ENCODE measurements at regions not wholly inside any gene's neighbourhood (a gene's known extent, or its start where the extent isn't known, plus 50 kb on each side); places are given as distances from the start of the nearest gene placed in this dataset.

DNA sequence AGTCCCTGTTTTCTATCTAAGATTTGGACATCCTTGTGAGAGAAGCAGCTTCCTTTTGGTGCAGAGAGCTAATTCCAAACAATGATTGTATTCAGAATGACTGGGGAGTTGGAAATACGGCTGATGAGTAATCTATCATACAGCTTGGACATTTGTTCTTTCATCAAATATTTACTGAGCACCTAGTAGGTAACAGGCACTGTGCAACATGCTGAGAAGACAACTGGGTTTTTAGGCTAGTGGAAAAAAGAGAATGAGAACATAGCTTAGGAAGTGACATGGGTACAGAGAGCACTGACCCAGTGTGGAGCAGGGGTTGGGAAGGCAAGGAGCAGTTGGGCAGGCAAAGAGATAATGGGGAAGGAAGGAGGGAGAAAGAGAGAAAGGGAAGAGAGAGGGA lies 87.5 kb downstream of the TBX19 start:
- WGBS (ENCODE audit: insufficient coverage, insufficient replicate concordance, low lambda C conversion rate, missing lambda C conversion rate) = 5% methylated on average over 1 of the region's 1 CpG
- BruUV-seq (replicated peaks) = no TSS peak
- CTCF ChIA-PET = interaction anchor here (1.6 kb wide), 1 partner anchor 133 kb away, joined by 4 read pairs; no protein-coding TSS in a partner anchor

DNA sequence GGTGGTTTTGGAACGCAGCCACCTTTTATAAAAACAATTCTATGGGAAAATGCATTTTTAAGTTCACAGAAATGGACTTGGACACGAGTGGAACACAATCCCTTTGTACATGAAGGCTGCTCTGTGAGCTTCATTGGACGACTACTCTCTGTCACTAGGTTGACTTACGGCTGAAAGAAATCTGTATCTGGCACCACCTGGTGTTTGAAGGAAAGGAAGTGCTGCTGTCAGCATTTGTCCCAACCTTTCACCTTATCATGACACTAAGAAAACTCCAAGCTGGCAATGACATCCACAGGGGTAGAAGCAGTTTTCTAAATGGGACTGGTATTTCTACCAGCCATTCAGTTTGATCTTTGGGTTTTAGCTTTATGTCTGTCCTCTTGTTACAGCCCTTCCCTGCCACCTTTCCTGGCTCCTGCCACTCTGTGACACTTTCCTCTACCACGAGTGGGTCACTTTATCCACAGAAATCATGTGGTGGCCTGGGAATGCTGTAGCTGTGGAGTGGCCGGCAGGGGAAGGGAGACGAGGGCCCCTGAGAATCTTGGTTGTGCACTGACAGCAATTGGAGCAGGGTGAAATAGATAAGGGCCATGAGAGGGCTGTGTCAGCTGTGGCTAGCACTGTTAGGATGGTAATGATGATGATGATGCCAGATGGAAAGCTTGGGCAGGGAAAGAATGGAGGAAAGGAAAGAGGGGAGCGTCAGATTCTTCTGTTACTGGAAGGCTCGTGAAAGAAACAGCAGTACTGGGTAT lies 85.2 kb downstream of the TBX19 start:
- CTCF ChIA-PET = interaction anchor here (0.7 to 5.5 kb wide), 7 partner anchors 21 to 839 kb away, joined by 3 to 44 read pairs (median 3); no protein-coding TSS in a partner anchor
- H3K9ac ChIP-seq (ENCODE audit: control insufficient read depth, insufficient read depth, low read length) = no peak overlapping the region
- H3K36me3 ChIP-seq (ENCODE audit: control insufficient read depth in 2 of 2, insufficient read depth in 2 of 2, low read length in 1 of 2) = no peaks in the 10 kb centered on the region
- SMC1A ChIA-PET (ENCODE audit: uncharacterized antibody, unreplicated experiment) = interaction anchor here (0.8 to 1.5 kb wide), 5 partner anchors 23 to 982 kb away, joined by 3 to 4 read pairs (median 4); no protein-coding TSS in a partner anchor
- DNase-seq (ENCODE audit: low read depth, low spot score) = no peak
- H4K20me1 ChIP-seq (ENCODE audit: control insufficient read depth, insufficient read depth) = no peaks in the 10 kb centered on the region
- H3K27me3 ChIP-seq (replicated peaks in 1 of 2; ENCODE audit: control insufficient read depth in 2 of 2, insufficient read depth in 2 of 2, low read length in 1 of 2) = peaks cover 0 to 2% of the 10 kb centered on the region in 2 experiments; a peak in 1 of 4 replicates
- TF ChIP-seq RAD21 (IDR thresholded peaks at IDR 0.05; ENCODE audit: insufficient read depth, low read depth, low read length) (peak; percentile 43), CEBPB (IDR thresholded peaks at IDR 0.05; ENCODE audit: borderline replicate concordance in 1 of 2, low read depth in 2 of 2, low read length in 2 of 2) (no peak), SMC3 (IDR thresholded peaks at IDR 0.05; ENCODE audit: borderline replicate concordance, low read length) (peak; percentile 22; the same call in 1 of the 2 replicates)
- TF ChIP-seq, protein P1, sequence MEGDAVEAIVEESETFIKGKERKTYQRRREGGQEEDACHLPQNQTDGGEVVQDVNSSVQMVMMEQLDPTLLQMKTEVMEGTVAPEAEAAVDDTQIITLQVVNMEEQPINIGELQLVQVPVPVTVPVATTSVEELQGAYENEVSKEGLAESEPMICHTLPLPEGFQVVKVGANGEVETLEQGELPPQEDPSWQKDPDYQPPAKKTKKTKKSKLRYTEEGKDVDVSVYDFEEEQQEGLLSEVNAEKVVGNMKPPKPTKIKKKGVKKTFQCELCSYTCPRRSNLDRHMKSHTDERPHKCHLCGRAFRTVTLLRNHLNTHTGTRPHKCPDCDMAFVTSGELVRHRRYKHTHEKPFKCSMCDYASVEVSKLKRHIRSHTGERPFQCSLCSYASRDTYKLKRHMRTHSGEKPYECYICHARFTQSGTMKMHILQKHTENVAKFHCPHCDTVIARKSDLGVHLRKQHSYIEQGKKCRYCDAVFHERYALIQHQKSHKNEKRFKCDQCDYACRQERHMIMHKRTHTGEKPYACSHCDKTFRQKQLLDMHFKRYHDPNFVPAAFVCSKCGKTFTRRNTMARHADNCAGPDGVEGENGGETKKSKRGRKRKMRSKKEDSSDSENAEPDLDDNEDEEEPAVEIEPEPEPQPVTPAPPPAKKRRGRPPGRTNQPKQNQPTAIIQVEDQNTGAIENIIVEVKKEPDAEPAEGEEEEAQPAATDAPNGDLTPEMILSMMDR (IDR thresholded peaks at IDR 0.05 in 2 of 3, conservative IDR thresholded peaks at IDR 0.05 in 1 of 3; ENCODE audit: control insufficient read depth in 2 of 3, extremely low read depth in 1 of 3, insufficient read depth in 1 of 3, low read depth in 3 of 3, low read length in 3 of 3) = peak; percentile 6 to 23 (median 12); a peak in 2 of 6 replicates
- FAIRE-seq = peak; percentile 52
- no peak overlapping the region for H3K4me3 ChIP-seq
- RAD21 ChIA-PET (ENCODE audit: unreplicated experiment) = interaction anchor here (4.4 kb wide), 1 partner anchor 23 kb away, joined by 18 read pairs; no protein-coding TSS in a partner anchor
- no TSS peak for BruUV-seq (replicated peaks)
- POLR2A ChIA-PET = no interaction called here
- ATAC-seq = 0 out of 3 replicates have a peak, but pooled peaks have one; percentile 22
- intact Hi-C loops (cut with micrococcal nuclease; ENCODE audit: unreplicated experiment) (no loop called here), in situ Hi-C loops (cut with MboI) (no loop called here)
- 46% methylated on average over 9 of the region's 9 CpGs for WGBS (ENCODE audit: insufficient coverage, insufficient replicate concordance, low lambda C conversion rate, missing lambda C conversion rate)
- no peak overlapping the region for H3K4me2 ChIP-seq (ENCODE audit: control insufficient read depth, insufficient read depth)
- no peak overlapping the region for H2AFZ ChIP-seq (ENCODE audit: control insufficient read depth, low read depth, low read length)
- H3K4me1 ChIP-seq (ENCODE audit: control insufficient read depth, insufficient read depth, low read length) = no peaks in the 10 kb centered on the region
- no peaks in the 10 kb centered on the region for H3K79me2 ChIP-seq (ENCODE audit: control insufficient read depth, insufficient read depth, low read length)
- H3K9me3 ChIP-seq (replicated peaks; ENCODE audit: control insufficient read depth, insufficient read depth, low read length) = no peaks in the 10 kb centered on the region
- H3K27ac ChIP-seq (ENCODE audit: control insufficient read depth, insufficient read depth) = no peak overlapping the region

More for the DNA sequence above, 87.5 kb downstream of the TBX19 start:
- Histone ChIP-seq H3K9ac (ENCODE audit: control insufficient read depth, insufficient read depth, low read length) (no peak overlapping the region), H3K27me3 (replicated peaks in 1 of 2; ENCODE audit: control insufficient read depth in 2 of 2, insufficient read depth in 2 of 2, low read length in 1 of 2) (peaks cover 0 to 2% of the 10 kb centered on the region in 2 experiments; a peak in 1 of 4 replicates), H3K4me1 (ENCODE audit: control insufficient read depth, insufficient read depth, low read length) (no peaks in the 10 kb centered on the region), H4K20me1 (ENCODE audit: control insufficient read depth, insufficient read depth) (no peaks in the 10 kb centered on the region), H3K4me2 (ENCODE audit: control insufficient read depth, insufficient read depth) (no peak overlapping the region), H3K79me2 (ENCODE audit: control insufficient read depth, insufficient read depth, low read length) (no peaks in the 10 kb centered on the region), H3K36me3 (ENCODE audit: control insufficient read depth in 2 of 2, insufficient read depth in 2 of 2, low read length in 1 of 2) (no peaks in the 10 kb centered on the region), H3K27ac (ENCODE audit: control insufficient read depth, insufficient read depth) (no peak overlapping the region), H3K4me3 (no peak overlapping the region), H3K9me3 (replicated peaks; ENCODE audit: control insufficient read depth, insufficient read depth, low read length) (no peaks in the 10 kb centered on the region), H2AFZ (ENCODE audit: control insufficient read depth, low read depth, low read length) (no peak overlapping the region)
- DNase-seq (ENCODE audit: low read depth, low spot score) = no peak
- intact Hi-C loops (cut with micrococcal nuclease; ENCODE audit: unreplicated experiment) = no loop called here
- ATAC-seq = no peak
- no peak for FAIRE-seq
- in situ Hi-C loops (cut with MboI) = no loop called here
- POLR2A ChIA-PET = no interaction called here
- no peak for TF ChIP-seq CBFB (IDR thresholded peaks at IDR 0.05; ENCODE audit: low read depth)
- RAD21 ChIA-PET (ENCODE audit: unreplicated experiment) = interaction anchor here (0.7 to 0.9 kb wide), 2 partner anchors 25 to 71 kb away, joined by 3 read pairs; no protein-coding TSS in a partner anchor
- SMC1A ChIA-PET (ENCODE audit: uncharacterized antibody, unreplicated experiment) = interaction anchor here (1.0 to 2.9 kb wide), 3 partner anchors 9 to 32 kb away, joined by 3 to 9 read pairs (median 4); no protein-coding TSS in a partner anchor

Measured in GM12878 (cell line).